H1 (cell line): ENCODE measurements at regions not wholly inside any gene's neighbourhood (a gene's known extent, or its start where the extent isn't known, plus 50 kb on each side); places are given as distances from the start of the nearest gene placed in this dataset.

ENCODE experiments used
- CTCF ChIA-PET: fragments of 300-600 bp; sonication (Branson Sonifier 250); formaldehyde crosslinking; loops from one replicate; lab custom pipeline; 2021; ENCODE audit not compliant: partially characterized antibody; lab: Charles Lee
- POLR2A ChIA-PET: fragments of 300-600 bp; sonication (Branson Sonifier 250); formaldehyde crosslinking; loops from one replicate; lab custom pipeline; 2021; ENCODE audit warnings: inconsistent platforms; ENCODE audit not compliant: partially characterized antibody; lab: Charles Lee
- DNase-seq, 2 experiments: peaks; one replicate each; pipeline versions ENCODE4 v3.0.0 to v3.0.0-alpha.2; 2010 to 2022; ENCODE audit warnings: low spot score in 2 of 2, low read depth in 1 of 2, mixed read lengths in 1 of 2
- FAIRE-seq: peaks from 2 replicates; lab custom pipeline; 2011; peaks lifted over from hg19 to GRCh38; lab: Jason Lieb, UNC
- H2AFZ ChIP-seq: 2 replicates; pipeline ENCODE4 v1.8.1; 2012; ENCODE audit warnings: low read length, inconsistent platforms
- H2AK5ac ChIP-seq: 2 replicates; pipeline ENCODE4 v1.6.1; 2013; ENCODE audit warnings: low read depth, low read length
- H2BK120ac ChIP-seq: replicated peaks from 2 replicates; pipeline ENCODE3; 2013; ENCODE audit warnings: low read depth, low read length, inconsistent platforms
- H2BK12ac ChIP-seq: 2 replicates; pipeline ENCODE4 v1.6.1; 2013; ENCODE audit warnings: low read depth, low read length
- H2BK15ac ChIP-seq: 2 replicates; pipeline ENCODE4 v1.6.1; 2013; ENCODE audit warnings: low read length
- H2BK20ac ChIP-seq: 2 replicates; pipeline ENCODE4 v1.6.1; 2013; ENCODE audit warnings: low read length
- H2BK5ac ChIP-seq: 2 replicates; pipeline ENCODE4 v1.6.1; 2013; ENCODE audit warnings: low read depth, low read length
- H3K14ac ChIP-seq: 2 replicates; pipeline ENCODE4 v1.6.1; 2013; ENCODE audit warnings: inconsistent platforms; ENCODE audit not compliant: insufficient read length
- H3K18ac ChIP-seq: 2 replicates; pipeline ENCODE4 v1.6.1; 2013; ENCODE audit warnings: low read length; ENCODE audit errors: extremely low read depth
- H3K23ac ChIP-seq: 2 replicates; pipeline ENCODE4 v1.6.1; 2013; ENCODE audit warnings: inconsistent platforms; ENCODE audit not compliant: insufficient read length
- H3K23me2 ChIP-seq: 2 replicates; pipeline ENCODE4 v1.6.1; 2013; ENCODE audit warnings: low read depth, low read length
- H3K27ac ChIP-seq: 2 replicates; pipeline ENCODE4 v1.6.1; 2011; ENCODE audit warnings: low read depth, low read length, inconsistent platforms
- H3K27me3 ChIP-seq, 4 experiments: replicated peaks in 1 of 4; 1 replicate in 1 of 4; 2 replicates in 3 of 4; pipeline versions ENCODE4 v1.6.1 to v1.8.1; 2011 to 2013; ENCODE audit warnings: low read length in 3 of 4, mild to moderate bottlenecking in 3 of 4, inconsistent platforms in 2 of 4, mixed read lengths in 2 of 4, moderate library complexity in 1 of 4; ENCODE audit not compliant: control insufficient read depth in 3 of 4, insufficient read depth in 3 of 4; ENCODE audit errors: extremely low read depth in 1 of 4
- H3K36me3 ChIP-seq, 4 experiments: 2 replicates each; pipeline versions ENCODE4 v1.6.1 to v1.8.1; 2011 to 2013; ENCODE audit warnings: mild to moderate bottlenecking in 4 of 4, low read length in 3 of 4, moderate library complexity in 2 of 4, control low read depth in 1 of 4, inconsistent platforms in 1 of 4; ENCODE audit not compliant: insufficient read depth in 4 of 4, control insufficient read depth in 2 of 4
- H3K4ac ChIP-seq: replicated peaks from 2 replicates; pipeline ENCODE3; 2013; ENCODE audit warnings: low read length, low read depth, mixed read lengths, inconsistent platforms; ENCODE audit not compliant: insufficient read length
- H3K4me1 ChIP-seq, 4 experiments: replicated peaks in 1 of 4; 1 replicate in 1 of 4; 2 replicates in 3 of 4; pipeline versions ENCODE4 v1.6.1 to v1.8.1; 2011 to 2013; ENCODE audit warnings: low read length in 3 of 4, inconsistent platforms in 2 of 4, mixed read lengths in 1 of 4; ENCODE audit not compliant: insufficient read depth in 4 of 4, control insufficient read depth in 3 of 4
- H3K4me2 ChIP-seq, 2 experiments: 2 replicates each; pipeline versions ENCODE4 v1.6.1 to v1.8.1; 2011 to 2013; ENCODE audit warnings: low read depth in 2 of 2, low read length in 2 of 2, control low read depth in 1 of 2, inconsistent platforms in 1 of 2, mild to moderate bottlenecking in 1 of 2; ENCODE audit not compliant: insufficient read depth in 1 of 2
- H3K4me3 ChIP-seq, 4 experiments: fragments of 200-600, 300-600 bp in 1 of 4; sonication (generic), shearing (Covaris generic), sonication (Bioruptor Twin) in 1 of 4; 2 replicates each; pipeline versions ENCODE4 v1.5.1 to v1.8.1; 2011 to 2016; ENCODE audit warnings: low read length in 4 of 4, low read depth in 3 of 4, control low read depth in 2 of 4, inconsistent platforms in 2 of 4, mild to moderate bottlenecking in 2 of 4, mixed read lengths in 1 of 4, moderate library complexity in 1 of 4; ENCODE audit not compliant: insufficient read depth in 2 of 4; ENCODE audit errors: extremely low read depth in 1 of 4
- H3K56ac ChIP-seq: replicated peaks from 2 replicates; pipeline ENCODE3; 2013; ENCODE audit warnings: low read depth, mild to moderate bottlenecking, mixed read lengths, low read length, inconsistent platforms; ENCODE audit not compliant: insufficient read length
- H3K79me1 ChIP-seq: 2 replicates; pipeline ENCODE4 v1.6.1; 2013; ENCODE audit warnings: low read depth, low read length, control low read depth
- H3K79me2 ChIP-seq, 2 experiments: 2 replicates each; pipeline versions ENCODE4 v1.6.1 to v1.8.1; 2012 to 2013; ENCODE audit warnings: low read length in 2 of 2, mild to moderate bottlenecking in 2 of 2, inconsistent platforms in 1 of 2; ENCODE audit not compliant: insufficient read depth in 2 of 2, control insufficient read depth in 1 of 2
- H3K9ac ChIP-seq, 4 experiments: replicated peaks in 1 of 4; 1 replicate in 1 of 4; 2 replicates in 3 of 4; pipeline versions ENCODE4 v1.6.1 to v1.8.1; 2011 to 2013; ENCODE audit warnings: low read depth in 3 of 4, low read length in 3 of 4, control low read depth in 2 of 4, mild to moderate bottlenecking in 2 of 4, moderate library complexity in 2 of 4, inconsistent platforms in 1 of 4; ENCODE audit errors: extremely low read depth in 1 of 4
- H3K9me3 ChIP-seq, 2 experiments: 2 replicates each; pipeline versions ENCODE4 v1.6.1 to v1.8.1; 2012 to 2013; ENCODE audit warnings: mild to moderate bottlenecking in 2 of 2, moderate library complexity in 2 of 2, control low read depth in 1 of 2, inconsistent platforms in 1 of 2, low read depth in 1 of 2, low read length in 1 of 2, mixed read lengths in 1 of 2; ENCODE audit not compliant: insufficient read depth in 2 of 2
- H4K20me1 ChIP-seq, 2 experiments: replicated peaks in 1 of 2; 2 replicates each; pipeline versions ENCODE3 to v1.8.1; 2011 to 2013; ENCODE audit warnings: inconsistent platforms in 2 of 2, low read length in 2 of 2, mild to moderate bottlenecking in 1 of 2; ENCODE audit not compliant: insufficient read depth in 2 of 2, control insufficient read depth in 1 of 2
- H4K5ac ChIP-seq: 2 replicates; pipeline ENCODE4 v1.6.1; 2013; ENCODE audit warnings: low read length, low read depth, mixed read lengths, inconsistent platforms; ENCODE audit not compliant: insufficient read length
- H4K8ac ChIP-seq: 2 replicates; pipeline ENCODE4 v1.8.0; 2013; ENCODE audit warnings: mild to moderate bottlenecking, moderate library complexity, low read length, inconsistent platforms; ENCODE audit not compliant: insufficient read depth; ENCODE audit errors: extremely low read depth
- H4K91ac ChIP-seq: replicated peaks from 2 replicates; pipeline ENCODE3; 2013; ENCODE audit warnings: low read length, mixed read lengths, inconsistent platforms; ENCODE audit not compliant: insufficient read length
- BCL11A ChIP-seq, 2 experiments: IDR thresholded peaks; one replicate each; pipeline ENCODE4 v1.6.1; 2011; ENCODE audit warnings: low read depth in 2 of 2, low read length in 2 of 2, mild to moderate bottlenecking in 2 of 2
- TAF1 ChIP-seq: IDR thresholded peaks from 2 replicates; pipeline ENCODE4 v1.6.1; 2011; ENCODE audit warnings: mild to moderate bottlenecking, low read depth, low read length
- TAF7 ChIP-seq: optimal IDR thresholded peaks from 2 replicates; pipeline ENCODE3; 2011; ENCODE audit warnings: low read depth, mild to moderate bottlenecking, inconsistent platforms, low read length, moderate library complexity, borderline replicate concordance
- WGBS, 2 experiments: shearing (Covaris generic) in 1 of 2; methylation state at CpG; one replicate each; pipeline versions ENCODE4 v1.1.6 to v1.1.7; 2013 to 2015; ENCODE audit warnings: low lambda C conversion rate in 2 of 2, mixed read lengths in 2 of 2, inconsistent platforms in 1 of 2, low coverage in 1 of 2, missing lambda C conversion rate in 1 of 2; ENCODE audit not compliant: insufficient replicate concordance in 2 of 2, insufficient coverage in 1 of 2, insufficient read length in 1 of 2; ENCODE audit errors: extremely low coverage in 1 of 2, missing lambda C conversion rate in 1 of 2; 5-methylcytosine and 5-hydroxymethylcytosine counted together
- TF ChIP-seq, protein P1 (sequence below): IDR thresholded peaks from 2 replicates; pipeline ENCODE4 v1.6.1; 2012; ENCODE audit warnings: inconsistent platforms

DNA sequence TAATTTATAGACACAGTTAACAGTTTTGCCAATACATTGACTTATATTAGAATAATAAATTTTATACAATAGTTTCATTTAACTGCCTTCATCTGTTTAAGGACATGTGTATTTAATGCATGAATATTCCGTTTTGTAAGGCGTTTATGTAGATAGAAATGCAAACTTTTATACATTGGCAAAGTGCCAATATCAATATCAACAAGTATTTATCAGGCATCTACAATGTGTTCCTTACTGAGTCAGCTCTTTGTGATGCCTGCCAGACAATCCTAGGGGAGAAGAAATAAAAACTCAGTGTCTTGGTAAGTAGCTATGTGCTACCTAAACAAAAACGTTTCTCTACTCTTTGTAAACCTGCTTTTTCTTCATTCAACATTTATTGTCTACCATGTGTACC lies 1142.2 kb downstream of the C4orf33 start (continued):
- no peak for TF ChIP-seq BCL11A (IDR thresholded peaks at IDR 0.05; ENCODE audit: low read depth in 2 of 2, low read length in 2 of 2)

DNA sequence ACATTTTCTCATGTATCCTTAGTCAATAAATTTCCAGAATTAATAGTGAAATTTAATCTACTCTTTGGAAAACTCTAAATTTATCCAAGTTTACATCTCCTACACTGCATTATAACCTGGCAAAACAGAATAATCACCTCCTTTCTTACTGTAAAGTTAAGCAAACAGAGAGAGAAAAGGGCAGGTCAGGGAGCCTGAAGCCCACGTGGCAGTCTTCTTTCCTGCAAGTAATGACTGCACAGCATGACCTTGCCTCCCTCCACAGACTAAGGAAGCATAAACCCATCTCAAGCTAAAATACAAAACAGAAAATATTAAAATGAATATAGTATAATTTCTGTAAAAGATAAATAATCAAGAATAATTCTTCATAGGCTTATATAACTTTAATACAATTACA lies 1153.0 kb downstream of the C4orf33 start:
- no peak overlapping the region for H3K27ac ChIP-seq
- H3K4me3 ChIP-seq: no peak overlapping the region
- no peaks in the 10 kb centered on the region for H3K9me3 ChIP-seq
- no peaks in the 10 kb centered on the region for H3K79me1 ChIP-seq
- H4K5ac ChIP-seq: no peak overlapping the region
- no peak overlapping the region for H2BK20ac ChIP-seq
- WGBS, 2 experiments: 13% methylated on average over 1 of the region's 1 CpG; no CpG with 5 or more reads in 1 of the 2 experiments
- H3K23me2 ChIP-seq: no peaks in the 10 kb centered on the region
- no peak overlapping the region for H3K18ac ChIP-seq
- no peaks in the 10 kb centered on the region for H3K79me2 ChIP-seq
- H3K14ac ChIP-seq: no peak overlapping the region
- no peaks in the 10 kb centered on the region for H4K20me1 ChIP-seq
- no peak overlapping the region for H2AK5ac ChIP-seq
- ChIA-PET CTCF (no interaction called here), POLR2A (no interaction called here)
- no peak overlapping the region for H3K23ac ChIP-seq
- H2BK15ac ChIP-seq: no peak overlapping the region
- H3K27me3 ChIP-seq: no peaks in the 10 kb centered on the region
- H3K9ac ChIP-seq: no peak overlapping the region
- H2BK120ac ChIP-seq: no peak overlapping the region
- no peak overlapping the region for H4K8ac ChIP-seq
- H3K4ac ChIP-seq: no peak overlapping the region
- no peak overlapping the region for H2AFZ ChIP-seq
- DNase-seq (peak in 1 of 2 experiments; percentile 7), FAIRE-seq (no peak)
- H3K4me1 ChIP-seq: no peaks in the 10 kb centered on the region
- no peaks in the 10 kb centered on the region for H3K36me3 ChIP-seq
- no peak overlapping the region for H2BK12ac ChIP-seq
- H3K56ac ChIP-seq: no peak overlapping the region
- TF ChIP-seq TAF7 (no peak), TAF1 (no peak)
- TF ChIP-seq, protein P1, sequence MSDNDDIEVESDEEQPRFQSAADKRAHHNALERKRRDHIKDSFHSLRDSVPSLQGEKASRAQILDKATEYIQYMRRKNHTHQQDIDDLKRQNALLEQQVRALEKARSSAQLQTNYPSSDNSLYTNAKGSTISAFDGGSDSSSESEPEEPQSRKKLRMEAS: peak; percentile 73
- no peak overlapping the region for H4K91ac ChIP-seq
- H3K4me2 ChIP-seq: no peak overlapping the region
- H2BK5ac ChIP-seq: no peak overlapping the region
